ENCODE measurements at regions not wholly inside any gene's neighbourhood (a gene's known extent, or its start where the extent isn't known, plus 50 kb on each side); places are given as distances from the start of the nearest gene placed in this dataset.

DNA sequence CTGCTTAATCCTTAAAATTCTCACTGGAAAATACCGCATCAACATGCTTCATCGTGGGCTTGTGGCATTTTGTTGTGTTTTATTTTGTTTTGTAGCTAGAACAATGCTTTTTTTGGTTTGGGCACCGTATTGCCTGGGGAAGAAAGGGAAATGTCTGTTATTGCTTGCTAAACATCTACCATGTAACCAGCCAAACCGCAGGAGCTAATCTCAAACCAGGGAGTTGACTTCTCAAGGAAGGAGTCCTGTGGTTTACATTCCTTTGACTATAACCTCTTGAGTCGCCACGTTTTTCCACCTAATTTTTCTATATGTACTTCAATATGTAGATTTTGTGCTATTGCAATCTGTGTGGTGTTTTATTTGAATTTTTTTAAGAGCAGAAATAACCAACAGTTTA, 593.5 kb upstream of the SOX9 start:
- TF ChIP-seq POLR2A (IDR thresholded peaks at IDR 0.05; ENCODE audit: low read depth, low read length) (no peak), CTCF (conservative IDR thresholded peaks at IDR 0.05; ENCODE audit: low read depth, low read length) (no peak)

All from IMR-90 (cell line).